M059J (cell line): ENCODE measurements at regions not wholly inside any gene's neighbourhood (a gene's known extent, or its start where the extent isn't known, plus 50 kb on each side); places are given as distances from the start of the nearest gene placed in this dataset.
"Not testable (repeated sequence)": the region's sequence is repeated elsewhere in the genome, so short reads cannot be mapped to it uniquely, and the experiment has no call there.

ENCODE experiments used
- DNase-seq: peaks from one replicate; pipeline ENCODE4 v3.0.0-alpha.2; 2012; ENCODE audit warnings: low read depth

- DNase-seq, result peak; percentile 56
Measured at GRCh38 chr20:6715401-6715941, 52.0 kb upstream of the BMP2 start.

- peak; percentile 72 for DNase-seq
Measured at GRCh38 chr20:6714279-6714711, 53.2 kb upstream of the BMP2 start.

GRCh38 chr20:6711951-6712649 is 55.4 kb upstream of the BMP2 start:
- DNase-seq, result peak; percentile 83

- peak; percentile 51 for DNase-seq
Measured at GRCh38 chr20:6709910-6710595, 57.4 kb upstream of the BMP2 start.

- DNase-seq, result peak; percentile 80
Measured at GRCh38 chr20:6708010-6708409, 59.5 kb upstream of the BMP2 start.

GRCh38 chr20:6707321-6707831 is 60.1 kb upstream of the BMP2 start:
- peak; percentile 69 for DNase-seq

GRCh38 chr20:6705926-6706548 is 61.4 kb upstream of the BMP2 start:
- peak; percentile 42 for DNase-seq

- peak; percentile 67 for DNase-seq
Measured at GRCh38 chr20:6705106-6705766, 62.2 kb upstream of the BMP2 start.

GRCh38 chr20:6704132-6704861 is 63.2 kb upstream of the BMP2 start:
- peak; percentile 61 for DNase-seq

GRCh38 chr20:6703656-6704055 is 63.8 kb upstream of the BMP2 start:
- no peak for DNase-seq

GRCh38 chr20:6703047-6703446 is 64.4 kb upstream of the BMP2 start:
- DNase-seq, result no peak

GRCh38 chr20:6702144-6702543 is 65.3 kb upstream of the BMP2 start:
- DNase-seq, result no peak

- DNase-seq, result no peak
Measured at GRCh38 chr20:6700563-6701329, 66.7 kb upstream of the BMP2 start.

- DNase-seq, result no peak
Measured at GRCh38 chr20:6699921-6700562, 67.4 kb upstream of the BMP2 start.

- no peak for DNase-seq
Measured at GRCh38 chr20:6698723-6699122, 68.8 kb upstream of the BMP2 start.

GRCh38 chr20:6698056-6698455 is 69.4 kb upstream of the BMP2 start:
- peak; percentile 67 for DNase-seq

GRCh38 chr20:6697228-6697972 is 70.1 kb upstream of the BMP2 start:
- DNase-seq, result no peak

- DNase-seq, result no peak
Measured at GRCh38 chr20:6696001-6696400, 71.5 kb upstream of the BMP2 start.

- DNase-seq, result not testable (repeated sequence)
Measured at GRCh38 chr20:6693808-6694198, 73.7 kb upstream of the BMP2 start.
